ENCODE measurements at regions not wholly inside any gene's neighbourhood (a gene's known extent, or its start where the extent isn't known, plus 50 kb on each side); places are given as distances from the start of the nearest gene placed in this dataset.

- TF ChIP-seq, protein P1, sequence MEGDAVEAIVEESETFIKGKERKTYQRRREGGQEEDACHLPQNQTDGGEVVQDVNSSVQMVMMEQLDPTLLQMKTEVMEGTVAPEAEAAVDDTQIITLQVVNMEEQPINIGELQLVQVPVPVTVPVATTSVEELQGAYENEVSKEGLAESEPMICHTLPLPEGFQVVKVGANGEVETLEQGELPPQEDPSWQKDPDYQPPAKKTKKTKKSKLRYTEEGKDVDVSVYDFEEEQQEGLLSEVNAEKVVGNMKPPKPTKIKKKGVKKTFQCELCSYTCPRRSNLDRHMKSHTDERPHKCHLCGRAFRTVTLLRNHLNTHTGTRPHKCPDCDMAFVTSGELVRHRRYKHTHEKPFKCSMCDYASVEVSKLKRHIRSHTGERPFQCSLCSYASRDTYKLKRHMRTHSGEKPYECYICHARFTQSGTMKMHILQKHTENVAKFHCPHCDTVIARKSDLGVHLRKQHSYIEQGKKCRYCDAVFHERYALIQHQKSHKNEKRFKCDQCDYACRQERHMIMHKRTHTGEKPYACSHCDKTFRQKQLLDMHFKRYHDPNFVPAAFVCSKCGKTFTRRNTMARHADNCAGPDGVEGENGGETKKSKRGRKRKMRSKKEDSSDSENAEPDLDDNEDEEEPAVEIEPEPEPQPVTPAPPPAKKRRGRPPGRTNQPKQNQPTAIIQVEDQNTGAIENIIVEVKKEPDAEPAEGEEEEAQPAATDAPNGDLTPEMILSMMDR (IDR thresholded peaks at IDR 0.05), result no peak
- no peak for TF ChIP-seq POLR2A (IDR thresholded peaks at IDR 0.05)
These were observed 56.9 kb upstream of the WNT11 start for GRCh38 chr11:76263166-76263565.
